Cardiac fibroblast (primary cell): ENCODE measurements at regions not wholly inside any gene's neighbourhood (a gene's known extent, or its start where the extent isn't known, plus 50 kb on each side); places are given as distances from the start of the nearest gene placed in this dataset.

Source experiments
- DNase-seq, 2 donors: peaks; one replicate each; pipeline versions ENCODE4 v3.0.0 to v3.0.0-alpha.2; 2010; ENCODE audit warnings: low read depth in 2 of 2
- H3K4me3 ChIP-seq, 2 donors: replicated peaks in 1 of 2; 1 replicate in 1 of 2; 2 replicates in 1 of 2; pipeline ENCODE4 v1.5.1; 2011; ENCODE audit warnings: low read depth in 2 of 2, low read length in 2 of 2, mild to moderate bottlenecking in 2 of 2, moderate library complexity in 1 of 2
- TF ChIP-seq, protein P1 (sequence below): IDR thresholded peaks from one replicate; pipeline ENCODE4 v1.5.1; 2011; ENCODE audit warnings: low read depth, mild to moderate bottlenecking, low read length, inconsistent platforms

DNA sequence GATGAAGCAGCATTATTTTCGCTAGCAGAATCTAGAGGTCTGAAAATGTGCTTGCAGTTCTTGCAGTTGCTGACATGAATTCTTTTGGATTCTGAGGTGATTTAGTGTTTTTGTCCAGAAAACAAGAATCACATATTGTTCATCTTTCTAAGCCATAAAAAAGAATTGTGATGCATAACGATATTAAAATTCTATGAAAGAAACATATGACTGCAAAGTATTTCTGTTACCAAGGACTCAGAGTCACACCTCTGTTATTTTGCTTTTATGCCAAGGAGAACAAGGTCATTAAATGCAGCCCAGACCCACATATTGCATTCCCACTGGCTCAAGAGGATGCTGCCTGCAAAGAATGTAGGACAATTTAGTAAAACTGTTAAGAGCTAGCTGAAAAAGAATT, 299.8 kb upstream of the GPR149 start:
- DNase-seq: no peak
- TF ChIP-seq, protein P1, sequence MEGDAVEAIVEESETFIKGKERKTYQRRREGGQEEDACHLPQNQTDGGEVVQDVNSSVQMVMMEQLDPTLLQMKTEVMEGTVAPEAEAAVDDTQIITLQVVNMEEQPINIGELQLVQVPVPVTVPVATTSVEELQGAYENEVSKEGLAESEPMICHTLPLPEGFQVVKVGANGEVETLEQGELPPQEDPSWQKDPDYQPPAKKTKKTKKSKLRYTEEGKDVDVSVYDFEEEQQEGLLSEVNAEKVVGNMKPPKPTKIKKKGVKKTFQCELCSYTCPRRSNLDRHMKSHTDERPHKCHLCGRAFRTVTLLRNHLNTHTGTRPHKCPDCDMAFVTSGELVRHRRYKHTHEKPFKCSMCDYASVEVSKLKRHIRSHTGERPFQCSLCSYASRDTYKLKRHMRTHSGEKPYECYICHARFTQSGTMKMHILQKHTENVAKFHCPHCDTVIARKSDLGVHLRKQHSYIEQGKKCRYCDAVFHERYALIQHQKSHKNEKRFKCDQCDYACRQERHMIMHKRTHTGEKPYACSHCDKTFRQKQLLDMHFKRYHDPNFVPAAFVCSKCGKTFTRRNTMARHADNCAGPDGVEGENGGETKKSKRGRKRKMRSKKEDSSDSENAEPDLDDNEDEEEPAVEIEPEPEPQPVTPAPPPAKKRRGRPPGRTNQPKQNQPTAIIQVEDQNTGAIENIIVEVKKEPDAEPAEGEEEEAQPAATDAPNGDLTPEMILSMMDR: no peak
- H3K4me3 ChIP-seq: no peak overlapping the region

DNA sequence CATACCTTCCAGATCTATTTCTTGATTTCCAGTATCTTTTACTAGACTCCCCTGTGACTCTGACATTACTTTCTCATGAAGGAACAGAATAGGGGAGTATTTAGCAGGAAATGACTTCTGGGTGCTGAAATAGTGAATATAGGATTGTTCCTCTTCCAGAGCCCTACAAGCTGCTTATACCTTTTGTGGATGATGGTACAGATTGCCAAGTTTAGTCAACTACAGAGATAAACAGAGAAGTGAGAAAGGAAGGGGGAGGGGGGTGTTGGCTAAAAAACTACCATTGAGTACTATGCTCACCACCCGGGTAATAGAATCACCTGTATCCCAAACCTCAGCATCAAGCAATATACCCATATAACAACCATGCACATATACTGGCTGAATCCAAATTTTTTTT, 298.3 kb upstream of the GPR149 start:
- no peak for DNase-seq
- H3K4me3 ChIP-seq: no peak overlapping the region
- TF ChIP-seq, protein P1: no peak

DNA sequence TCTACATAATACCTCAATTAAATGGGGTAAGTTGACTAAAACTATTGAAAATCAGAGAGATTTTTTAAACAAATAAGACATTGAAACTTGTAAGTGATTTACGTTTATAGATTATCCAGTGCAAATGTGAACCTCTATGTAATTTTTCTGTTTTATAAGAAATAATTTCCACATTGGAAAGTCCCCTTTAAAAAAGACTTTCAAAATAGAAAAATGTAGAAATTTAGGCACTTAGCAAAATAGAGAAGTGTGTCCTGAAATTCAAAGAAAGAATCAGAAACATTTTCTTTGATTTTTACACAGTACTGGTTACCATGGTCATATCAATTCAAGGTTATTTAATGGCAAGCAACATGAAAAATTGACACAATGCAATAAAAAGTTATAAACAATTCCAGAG, 290.9 kb upstream of the GPR149 start:
- H3K4me3 ChIP-seq: no peak overlapping the region
- DNase-seq: no peak
- TF ChIP-seq, protein P1: no peak

DNA sequence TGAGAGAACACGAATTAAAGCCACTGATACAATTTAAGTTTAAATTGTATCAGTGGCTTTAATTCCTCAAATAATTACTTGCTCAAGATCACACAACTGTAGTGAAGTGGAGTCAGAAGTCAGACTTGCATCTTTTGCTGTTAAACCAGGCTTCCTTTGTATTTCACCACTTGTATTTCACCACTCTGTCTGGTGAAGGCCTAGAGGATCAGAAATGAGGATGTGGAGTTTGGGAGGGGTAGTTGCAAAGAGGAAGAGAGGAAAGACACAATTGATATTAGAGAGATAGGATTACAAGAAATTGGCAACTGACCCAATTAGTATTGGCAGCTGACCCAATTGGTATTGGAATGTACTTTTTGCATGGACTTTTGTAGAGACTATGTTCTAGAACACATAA, 288.1 kb upstream of the GPR149 start:
- no peak overlapping the region for H3K4me3 ChIP-seq
- no peak for DNase-seq
- TF ChIP-seq, protein P1: no peak

DNA sequence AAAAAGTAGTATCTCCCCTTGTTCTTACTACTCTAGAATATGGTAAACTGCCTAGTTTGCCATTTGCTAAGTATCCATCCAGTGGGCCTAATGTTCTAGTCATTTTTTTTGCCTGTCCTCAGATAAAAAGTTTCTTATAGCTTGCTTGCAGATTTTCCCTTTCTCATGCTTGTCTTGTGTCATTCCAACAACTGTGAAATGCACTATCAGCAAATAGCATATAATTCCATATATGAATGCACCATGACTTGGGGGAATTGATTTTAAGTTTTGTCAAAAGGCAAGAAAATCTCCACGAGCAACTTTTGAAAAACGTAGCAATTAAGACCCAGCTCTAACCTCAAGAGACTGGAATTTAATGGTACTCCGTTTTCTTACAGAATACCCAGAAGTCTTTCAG, 286.2 kb upstream of the GPR149 start:
- TF ChIP-seq, protein P1: no peak
- no peak for DNase-seq
- H3K4me3 ChIP-seq: no peak overlapping the region

DNA sequence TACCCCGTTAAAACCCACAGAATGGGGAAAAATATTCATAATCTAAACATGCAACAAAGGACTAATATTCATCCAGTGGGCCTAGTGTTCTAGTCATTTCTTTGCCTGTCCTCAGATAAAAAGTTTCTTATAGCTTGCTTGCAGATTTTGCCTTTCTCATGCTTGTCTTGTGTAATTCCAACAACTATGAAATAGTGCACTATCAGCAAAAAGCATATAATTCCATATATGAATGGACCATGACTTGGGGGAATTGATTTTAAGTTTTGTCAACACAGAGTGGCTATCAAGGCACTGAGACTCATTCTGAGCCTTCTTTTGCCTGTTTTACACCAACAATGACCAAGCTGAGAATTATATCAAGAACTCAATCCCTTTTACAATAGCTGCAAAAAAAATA, 278.6 kb upstream of the GPR149 start:
- TF ChIP-seq, protein P1: no peak
- H3K4me3 ChIP-seq: no peak overlapping the region
- no peak for DNase-seq

DNA sequence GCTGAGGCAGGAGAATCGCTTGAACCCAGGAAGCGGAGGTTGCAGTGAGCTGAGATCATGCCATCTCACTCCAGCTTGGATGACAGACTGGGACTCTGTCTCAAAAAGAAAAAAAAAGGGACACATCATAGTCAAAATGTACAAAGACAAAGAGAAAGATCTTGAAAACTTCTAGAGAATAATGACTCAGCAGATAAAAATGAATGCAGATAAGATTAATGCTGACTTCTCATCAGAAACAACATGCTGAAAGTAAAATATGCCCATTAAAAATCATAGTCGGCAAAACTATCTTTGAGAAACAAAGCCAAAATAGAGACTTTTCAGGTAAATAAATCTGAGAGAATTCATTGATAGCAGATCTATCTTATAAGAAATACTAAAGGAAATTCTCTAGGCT, 271.1 kb upstream of the GPR149 start:
- no peak overlapping the region for H3K4me3 ChIP-seq
- TF ChIP-seq, protein P1: no peak
- DNase-seq: no peak
